Natural killer cell (primary cell): ENCODE measurements at regions not wholly inside any gene's neighbourhood (a gene's known extent, or its start where the extent isn't known, plus 50 kb on each side); places are given as distances from the start of the nearest gene placed in this dataset.

Source experiments
- ATAC-seq, 3 donors: fragments of 150-1000 bp in 2 of 3; fragments of 200-7000 bp in 1 of 3; cut with Tn5 transposase; 1 replicate in 1 of 3; 2 replicates in 2 of 3; pipeline ENCODE4 v1.10.0; 2021; ENCODE audit warnings: mild to moderate bottlenecking in 2 of 3, moderate library complexity in 2 of 3
- DNase-seq, 2 donors: peaks; one replicate each; pipeline versions ENCODE4 v3.0.0 to v3.0.0-alpha.2; 2013 to 2021; ENCODE audit warnings: mixed read lengths in 1 of 2
- H3K27ac ChIP-seq: one replicate; pipeline ENCODE4 v1.5.1; 2013; ENCODE audit warnings: mild to moderate bottlenecking, low read length
- H3K27me3 ChIP-seq: one replicate; pipeline ENCODE4 v1.6.1; 2013; ENCODE audit warnings: low read length; ENCODE audit not compliant: control insufficient read depth, insufficient read depth
- H3K36me3 ChIP-seq: one replicate; pipeline ENCODE4 v1.6.1; 2013; ENCODE audit warnings: low read length; ENCODE audit not compliant: control insufficient read depth, insufficient read depth
- H3K4me1 ChIP-seq: one replicate; pipeline ENCODE4 v1.6.1; 2013; ENCODE audit warnings: low read length; ENCODE audit not compliant: control insufficient read depth, insufficient read depth
- H3K4me3 ChIP-seq: one replicate; pipeline ENCODE4 v1.5.1; 2013; ENCODE audit warnings: low read length
- H3K9me3 ChIP-seq: one replicate; pipeline ENCODE4 v1.6.1; 2013; ENCODE audit warnings: low read length; ENCODE audit not compliant: control insufficient read depth, insufficient read depth
- H3K27ac Mint-ChIP-seq, 2 donors: one replicate each; pipeline ENCODE4 v1.8.0; 2022; ENCODE audit warnings: mild to moderate bottlenecking in 2 of 2, mixed read lengths in 2 of 2, moderate library complexity in 1 of 2
- H3K27me3 Mint-ChIP-seq, 2 donors: one replicate each; pipeline ENCODE4 v1.8.0; 2022; ENCODE audit warnings: low read depth in 2 of 2, mixed read lengths in 2 of 2
- H3K36me3 Mint-ChIP-seq: one replicate; pipeline ENCODE4 v1.8.0; 2022; ENCODE audit warnings: mixed read lengths
- H3K4me1 Mint-ChIP-seq, 2 donors: one replicate each; pipeline ENCODE4 v1.8.0; 2022; ENCODE audit warnings: mixed read lengths in 2 of 2
- H3K4me3 Mint-ChIP-seq: one replicate; pipeline ENCODE4 v1.8.0; 2022; ENCODE audit warnings: mild to moderate bottlenecking, moderate library complexity, mixed read lengths
- H3K9me3 Mint-ChIP-seq, 2 donors: one replicate each; pipeline ENCODE4 v1.8.0; 2022; ENCODE audit warnings: mixed read lengths in 2 of 2
- CTCF ChIP-seq: fragments of 200-600 bp; IDR thresholded peaks from one replicate; pipeline ENCODE4 v1.8.0; 2022; ENCODE audit warnings: antibody characterized with exemption
- WGBS: methylation state at CpG from one replicate; pipeline ENCODE4 v1.1.7; 2013; ENCODE audit warnings: missing lambda C conversion rate; ENCODE audit not compliant: insufficient coverage; 5-methylcytosine and 5-hydroxymethylcytosine counted together
- intact Hi-C: fragments of 100-400 bp; cut with micrococcal nuclease; formaldehyde crosslinking; loops from one replicate; pipeline ENCODE4 v1.14.2; 2022

GRCh38 chr18:68035774-68036522 lies 519.4 kb upstream of the DSEL start:
- DNase-seq (no peak), ATAC-seq (no peak)
- intact Hi-C loops: no loop called here
- no peaks in the 10 kb centered on the region for H3K27me3 Mint-ChIP-seq
- H3K4me3 Mint-ChIP-seq: no peak overlapping the region
- H3K9me3 ChIP-seq: no peaks in the 10 kb centered on the region
- no peak overlapping the region for H3K27ac ChIP-seq
- H3K4me3 ChIP-seq: no peak overlapping the region
- no peak for TF ChIP-seq CTCF
- H3K36me3 ChIP-seq: no peaks in the 10 kb centered on the region
- H3K36me3 Mint-ChIP-seq: no peaks in the 10 kb centered on the region
- H3K4me1 ChIP-seq: no peaks in the 10 kb centered on the region
- no peak overlapping the region for H3K27ac Mint-ChIP-seq
- H3K9me3 Mint-ChIP-seq: peaks cover 8 to 9% of the 10 kb centered on the region in 2 donors
- 76% methylated on average over 7 of the region's 8 CpGs for WGBS
- no peaks in the 10 kb centered on the region for H3K4me1 Mint-ChIP-seq
- H3K27me3 ChIP-seq: no peaks in the 10 kb centered on the region

- Histone ChIP-seq H3K27me3 (no peaks in the 10 kb centered on the region), H3K4me3 (no peak overlapping the region), H3K4me1 (no peaks in the 10 kb centered on the region), H3K27ac (no peak overlapping the region), H3K36me3 (no peaks in the 10 kb centered on the region), H3K9me3 (no peaks in the 10 kb centered on the region)
- Mint-ChIP-seq H3K36me3 (no peaks in the 10 kb centered on the region), H3K27ac (no peak overlapping the region), H3K4me1 (no peaks in the 10 kb centered on the region), H3K27me3 (no peaks in the 10 kb centered on the region), H3K4me3 (no peak overlapping the region), H3K9me3 (peaks cover 5 to 8% of the 10 kb centered on the region in 2 donors)
- no peak for ATAC-seq
- intact Hi-C loops: no loop called here
- DNase-seq: no peak
- no peak for TF ChIP-seq CTCF
These were observed 517.8 kb upstream of the DSEL start for GRCh38 chr18:68034296-68034695.

DNA sequence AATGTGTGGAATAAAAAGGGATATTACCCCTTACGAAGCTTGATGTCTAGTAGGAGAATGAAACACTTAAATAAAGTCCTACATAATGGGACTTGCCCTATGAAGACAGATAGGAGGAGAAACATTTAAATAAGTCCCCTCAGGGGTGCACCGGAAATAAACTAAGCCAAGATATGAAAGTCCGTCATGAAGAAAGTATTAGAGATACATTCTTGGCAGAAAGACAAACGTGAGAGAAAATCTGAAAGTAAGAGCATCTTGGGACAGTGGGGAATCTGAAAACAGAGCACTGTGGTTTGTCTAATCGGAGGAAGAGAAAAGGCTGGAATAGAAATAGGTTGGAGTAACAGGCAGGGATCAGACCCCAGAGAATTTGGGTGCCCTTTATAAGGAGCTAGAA lies 516.9 kb upstream of the DSEL start:
- Histone ChIP-seq H3K4me3 (no peak overlapping the region), H3K4me1 (no peaks in the 10 kb centered on the region), H3K9me3 (no peaks in the 10 kb centered on the region), H3K27me3 (no peaks in the 10 kb centered on the region), H3K36me3 (no peaks in the 10 kb centered on the region), H3K27ac (no peak overlapping the region)
- Mint-ChIP-seq H3K27ac (no peak overlapping the region), H3K9me3 (peaks cover 5 to 8% of the 10 kb centered on the region in 2 donors), H3K27me3 (no peaks in the 10 kb centered on the region), H3K4me1 (no peaks in the 10 kb centered on the region), H3K4me3 (no peak overlapping the region), H3K36me3 (no peaks in the 10 kb centered on the region)
- intact Hi-C loops: no loop called here
- DNase-seq (no peak), ATAC-seq (no peak)
- WGBS: 81% methylated on average over 4 of the region's 5 CpGs
- no peak for TF ChIP-seq CTCF

GRCh38 chr18:68024716-68025115 lies 508.2 kb upstream of the DSEL start:
- Histone ChIP-seq H3K4me3 (no peak overlapping the region), H3K27ac (no peak overlapping the region), H3K36me3 (no peaks in the 10 kb centered on the region), H3K9me3 (peaks cover 2% of the 10 kb centered on the region), H3K27me3 (no peaks in the 10 kb centered on the region), H3K4me1 (no peaks in the 10 kb centered on the region)
- H3K4me1 Mint-ChIP-seq: no peaks in the 10 kb centered on the region
- H3K9me3 Mint-ChIP-seq: peaks cover 5 to 6% of the 10 kb centered on the region in 2 donors
- intact Hi-C loops: no loop called here
- TF ChIP-seq CTCF: no peak
- H3K27ac Mint-ChIP-seq: no peak overlapping the region
- 100% methylated on average over 1 of the region's 4 CpGs for WGBS
- no peak overlapping the region for H3K4me3 Mint-ChIP-seq
- ATAC-seq: no peak
- no peaks in the 10 kb centered on the region for H3K27me3 Mint-ChIP-seq
- no peaks in the 10 kb centered on the region for H3K36me3 Mint-ChIP-seq
- DNase-seq: no peak
